8988T (cell line): ENCODE measurements at regions not wholly inside any gene's neighbourhood (a gene's known extent, or its start where the extent isn't known, plus 50 kb on each side); places are given as distances from the start of the nearest gene placed in this dataset.
"Not testable (repeated sequence)": the region's sequence is repeated elsewhere in the genome, so short reads cannot be mapped to it uniquely, and the experiment has no call there.

ENCODE experiments used
- DNase-seq: peaks from one replicate; pipeline ENCODE4 v3.0.0; 2011

DNA sequence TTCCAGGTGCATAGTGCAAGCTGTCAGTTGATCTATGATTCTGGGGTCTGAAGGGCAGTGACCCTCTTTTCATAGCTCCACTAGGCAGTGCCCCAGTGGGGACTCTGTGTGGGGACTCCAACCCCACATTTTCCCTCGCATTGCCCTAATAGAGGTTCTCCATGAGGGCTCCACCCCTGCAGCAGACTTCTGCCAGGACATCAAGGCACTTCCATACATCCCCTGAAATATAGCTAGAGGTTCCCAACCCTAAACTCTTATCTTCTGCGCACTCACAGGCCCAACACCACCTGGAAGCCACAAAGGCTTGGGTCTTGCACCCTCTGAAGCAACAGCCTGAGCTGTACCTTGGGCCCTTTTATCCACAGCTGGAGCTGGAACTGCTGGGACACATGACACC is 65.7 kb upstream of the PKN2 start:
- no peak for DNase-seq

- not testable (repeated sequence) for DNase-seq
These were observed 61.0 kb upstream of the PKN2 start for GRCh38 chr1:88623101-88623500.
